Stimulated activated CD4-positive, alpha-beta T cell treated with anti-CD3 and anti-CD28 coated beads, Interleukin-1b, Interleukin-23, amount 100 ng/mL, for 48 hours (primary cell): ENCODE measurements at regions not wholly inside any gene's neighbourhood (a gene's known extent, or its start where the extent isn't known, plus 50 kb on each side); places are given as distances from the start of the nearest gene placed in this dataset.
"Not testable (repeated sequence)": the region's sequence is repeated elsewhere in the genome, so short reads cannot be mapped to it uniquely, and the experiment has no call there.

Source experiments
- DNase-seq: peaks from one replicate; pipeline ENCODE4 v3.0.0-alpha.2; 2020

GRCh38 chr10:113474752-113475151, 78.1 kb upstream of the HABP2 start:
- DNase-seq, result no peak

GRCh38 chr10:113475381-113475807, 77.5 kb upstream of the HABP2 start:
- no peak for DNase-seq

GRCh38 chr10:113476191-113476590, 76.7 kb upstream of the HABP2 start:
- no peak for DNase-seq

GRCh38 chr10:113476673-113477072, 76.2 kb upstream of the HABP2 start:
- no peak for DNase-seq

- no peak for DNase-seq
Observed at GRCh38 chr10:113477451-113477850, 75.4 kb upstream of the HABP2 start.

GRCh38 chr10:113479346-113480080, 73.3 kb upstream of the HABP2 start:
- DNase-seq, result no peak

- DNase-seq, result no peak
Observed at GRCh38 chr10:113480081-113480360, 72.8 kb upstream of the HABP2 start.

- DNase-seq, result no peak
Observed at GRCh38 chr10:113480851-113481502, 71.9 kb upstream of the HABP2 start.

- no peak for DNase-seq
Observed at GRCh38 chr10:113484487-113484886, 68.4 kb upstream of the HABP2 start.

GRCh38 chr10:113485736-113486135, 67.1 kb upstream of the HABP2 start:
- DNase-seq, result no peak

GRCh38 chr10:113486531-113486930, 66.3 kb upstream of the HABP2 start:
- no peak for DNase-seq

GRCh38 chr10:113487154-113487553, 65.7 kb upstream of the HABP2 start:
- DNase-seq, result no peak

- DNase-seq, result no peak
Observed at GRCh38 chr10:113488186-113488585, 64.7 kb upstream of the HABP2 start.

- not testable (repeated sequence) for DNase-seq
Observed at GRCh38 chr10:113489522-113489921, 63.3 kb upstream of the HABP2 start.

GRCh38 chr10:113491967-113492565, 60.8 kb upstream of the HABP2 start:
- DNase-seq, result no peak

GRCh38 chr10:113493195-113493594, 59.7 kb upstream of the HABP2 start:
- DNase-seq, result no peak

GRCh38 chr10:113493882-113494301, 59.0 kb upstream of the HABP2 start:
- DNase-seq, result no peak

GRCh38 chr10:113494761-113495160, 58.1 kb upstream of the HABP2 start:
- no peak for DNase-seq

- no peak for DNase-seq
Observed at GRCh38 chr10:113495553-113495952, 57.3 kb upstream of the HABP2 start.

GRCh38 chr10:113496111-113497109, 56.4 kb upstream of the HABP2 start:
- DNase-seq, result no peak

- DNase-seq, result no peak
Observed at GRCh38 chr10:113497198-113497597, 55.7 kb upstream of the HABP2 start.

GRCh38 chr10:113498997-113499396, 53.9 kb upstream of the HABP2 start:
- no peak for DNase-seq

- no peak for DNase-seq
Observed at GRCh38 chr10:113499806-113500205, 53.0 kb upstream of the HABP2 start.
